Natural killer cell (primary cell): ENCODE measurements at regions not wholly inside any gene's neighbourhood (a gene's known extent, or its start where the extent isn't known, plus 50 kb on each side); places are given as distances from the start of the nearest gene placed in this dataset.

Experiments used
- ATAC-seq, 3 donors: fragments of 150-1000 bp in 2 of 3; fragments of 200-7000 bp in 1 of 3; cut with Tn5 transposase; 1 replicate in 1 of 3; 2 replicates in 2 of 3; pipeline ENCODE4 v1.10.0; 2021; ENCODE audit warnings: mild to moderate bottlenecking in 2 of 3, moderate library complexity in 2 of 3
- DNase-seq, 2 donors: peaks; one replicate each; pipeline versions ENCODE4 v3.0.0 to v3.0.0-alpha.2; 2013 to 2021; ENCODE audit warnings: mixed read lengths in 1 of 2
- H3K27ac ChIP-seq: one replicate; pipeline ENCODE4 v1.5.1; 2013; ENCODE audit warnings: mild to moderate bottlenecking, low read length
- H3K27me3 ChIP-seq: one replicate; pipeline ENCODE4 v1.6.1; 2013; ENCODE audit warnings: low read length; ENCODE audit not compliant: control insufficient read depth, insufficient read depth
- H3K36me3 ChIP-seq: one replicate; pipeline ENCODE4 v1.6.1; 2013; ENCODE audit warnings: low read length; ENCODE audit not compliant: control insufficient read depth, insufficient read depth
- H3K4me1 ChIP-seq: one replicate; pipeline ENCODE4 v1.6.1; 2013; ENCODE audit warnings: low read length; ENCODE audit not compliant: control insufficient read depth, insufficient read depth
- H3K4me3 ChIP-seq: one replicate; pipeline ENCODE4 v1.5.1; 2013; ENCODE audit warnings: low read length
- H3K9me3 ChIP-seq: one replicate; pipeline ENCODE4 v1.6.1; 2013; ENCODE audit warnings: low read length; ENCODE audit not compliant: control insufficient read depth, insufficient read depth
- H3K27ac Mint-ChIP-seq, 2 donors: one replicate each; pipeline ENCODE4 v1.8.0; 2022; ENCODE audit warnings: mild to moderate bottlenecking in 2 of 2, mixed read lengths in 2 of 2, moderate library complexity in 1 of 2
- H3K27me3 Mint-ChIP-seq, 2 donors: one replicate each; pipeline ENCODE4 v1.8.0; 2022; ENCODE audit warnings: low read depth in 2 of 2, mixed read lengths in 2 of 2
- H3K36me3 Mint-ChIP-seq: one replicate; pipeline ENCODE4 v1.8.0; 2022; ENCODE audit warnings: mixed read lengths
- H3K4me1 Mint-ChIP-seq, 2 donors: one replicate each; pipeline ENCODE4 v1.8.0; 2022; ENCODE audit warnings: mixed read lengths in 2 of 2
- H3K4me3 Mint-ChIP-seq: one replicate; pipeline ENCODE4 v1.8.0; 2022; ENCODE audit warnings: mild to moderate bottlenecking, moderate library complexity, mixed read lengths
- H3K9me3 Mint-ChIP-seq, 2 donors: one replicate each; pipeline ENCODE4 v1.8.0; 2022; ENCODE audit warnings: mixed read lengths in 2 of 2
- CTCF ChIP-seq: fragments of 200-600 bp; IDR thresholded peaks from one replicate; pipeline ENCODE4 v1.8.0; 2022; ENCODE audit warnings: antibody characterized with exemption
- WGBS: methylation state at CpG from one replicate; pipeline ENCODE4 v1.1.7; 2013; ENCODE audit warnings: missing lambda C conversion rate; ENCODE audit not compliant: insufficient coverage; 5-methylcytosine and 5-hydroxymethylcytosine counted together
- intact Hi-C: fragments of 100-400 bp; cut with micrococcal nuclease; formaldehyde crosslinking; loops from one replicate; pipeline ENCODE4 v1.14.2; 2022

GRCh38 chr5:56433039-56433617 is 200.0 kb upstream of the ANKRD55 start:
- H3K4me3 Mint-ChIP-seq: no peak overlapping the region
- Histone ChIP-seq H3K4me1 (no peaks in the 10 kb centered on the region), H3K27ac (no peak overlapping the region), H3K36me3 (no peaks in the 10 kb centered on the region), H3K9me3 (no peaks in the 10 kb centered on the region), H3K4me3 (no peak overlapping the region), H3K27me3 (no peaks in the 10 kb centered on the region)
- H3K27me3 Mint-ChIP-seq: peaks cover 4 to 13% of the 10 kb centered on the region in 2 donors
- TF ChIP-seq CTCF: no peak
- intact Hi-C loops: no loop called here
- no peaks in the 10 kb centered on the region for H3K9me3 Mint-ChIP-seq
- H3K27ac Mint-ChIP-seq: no peak overlapping the region
- no peak for ATAC-seq
- no peaks in the 10 kb centered on the region for H3K4me1 Mint-ChIP-seq
- no peaks in the 10 kb centered on the region for H3K36me3 Mint-ChIP-seq
- 78% methylated on average over 2 of the region's 2 CpGs for WGBS
- DNase-seq: no peak

GRCh38 chr5:56432321-56432720 is 199.2 kb upstream of the ANKRD55 start:
- TF ChIP-seq CTCF: no peak
- H3K4me3 ChIP-seq: no peak overlapping the region
- Mint-ChIP-seq H3K9me3 (no peaks in the 10 kb centered on the region), H3K36me3 (no peaks in the 10 kb centered on the region), H3K4me3 (no peak overlapping the region), H3K27ac (no peak overlapping the region), H3K27me3 (peaks cover 0 to 13% of the 10 kb centered on the region in 2 donors), H3K4me1 (no peaks in the 10 kb centered on the region)
- no peaks in the 10 kb centered on the region for H3K27me3 ChIP-seq
- no peaks in the 10 kb centered on the region for H3K36me3 ChIP-seq
- H3K27ac ChIP-seq: no peak overlapping the region
- H3K4me1 ChIP-seq: no peaks in the 10 kb centered on the region
- no peaks in the 10 kb centered on the region for H3K9me3 ChIP-seq
- ATAC-seq (no peak), DNase-seq (no peak)
- intact Hi-C loops: no loop called here

- H3K4me1 Mint-ChIP-seq: no peaks in the 10 kb centered on the region
- Histone ChIP-seq H3K27ac (no peak overlapping the region), H3K27me3 (no peaks in the 10 kb centered on the region), H3K9me3 (no peaks in the 10 kb centered on the region), H3K4me3 (no peak overlapping the region), H3K4me1 (no peaks in the 10 kb centered on the region), H3K36me3 (no peaks in the 10 kb centered on the region)
- no peak for TF ChIP-seq CTCF
- ATAC-seq: no peak
- peaks cover 0 to 10% of the 10 kb centered on the region in 2 donors for H3K27me3 Mint-ChIP-seq
- no CpG with 5 or more reads among the region's 1 CpG for WGBS
- no peak overlapping the region for H3K4me3 Mint-ChIP-seq
- no peak overlapping the region for H3K27ac Mint-ChIP-seq
- H3K36me3 Mint-ChIP-seq: no peaks in the 10 kb centered on the region
- DNase-seq: no peak
- intact Hi-C loops: no loop called here
- no peaks in the 10 kb centered on the region for H3K9me3 Mint-ChIP-seq
Observed at GRCh38 chr5:56430422-56430821, 197.3 kb upstream of the ANKRD55 start.

- DNase-seq: no peak
- ATAC-seq: no peak
- Mint-ChIP-seq H3K27me3 (peaks cover 0 to 7% of the 10 kb centered on the region in 2 donors), H3K4me3 (no peak overlapping the region), H3K9me3 (no peaks in the 10 kb centered on the region), H3K4me1 (no peaks in the 10 kb centered on the region), H3K36me3 (no peaks in the 10 kb centered on the region), H3K27ac (no peak overlapping the region)
- intact Hi-C loops: no loop called here
- H3K36me3 ChIP-seq: no peaks in the 10 kb centered on the region
- H3K4me1 ChIP-seq: no peaks in the 10 kb centered on the region
- TF ChIP-seq CTCF: no peak
- no peak overlapping the region for H3K4me3 ChIP-seq
- H3K27ac ChIP-seq: no peak overlapping the region
- no peaks in the 10 kb centered on the region for H3K9me3 ChIP-seq
- H3K27me3 ChIP-seq: no peaks in the 10 kb centered on the region
- WGBS: 89% methylated on average over 6 of the region's 6 CpGs
Observed at GRCh38 chr5:56429110-56429561, 196.0 kb upstream of the ANKRD55 start.
